Liver (tissue), 8 donors: ENCODE measurements at regions not wholly inside any gene's neighbourhood (a gene's known extent, or its start where the extent isn't known, plus 50 kb on each side); places are given as distances from the start of the nearest gene placed in this dataset.

ENCODE experiments used
- DNase-seq: peaks from one replicate; pipeline ENCODE4 v3.0.0-alpha.2; 2017; ENCODE audit warnings: low spot score
- H3K27ac ChIP-seq, 2 donors: one replicate each; pipeline ENCODE4 v1.7.0; 2013; ENCODE audit warnings: inconsistent platforms in 2 of 2, low read length in 2 of 2, control low read depth in 1 of 2, low read depth in 1 of 2, mild to moderate bottlenecking in 1 of 2
- H3K27me3 ChIP-seq, 4 donors: one replicate each; pipeline versions ENCODE4 v1.6.1 to v1.7.0; 2013; ENCODE audit warnings: low read length in 3 of 4, inconsistent platforms in 1 of 4, mild to moderate bottlenecking in 1 of 4, moderate library complexity in 1 of 4; ENCODE audit not compliant: control insufficient read depth in 4 of 4, insufficient read depth in 4 of 4
- H3K36me3 ChIP-seq, 4 donors: one replicate each; pipeline versions ENCODE4 v1.6.1 to v1.7.0; 2013; ENCODE audit warnings: low read length in 3 of 4, mild to moderate bottlenecking in 3 of 4, low read depth in 1 of 4, moderate library complexity in 1 of 4; ENCODE audit not compliant: control insufficient read depth in 4 of 4, insufficient read depth in 3 of 4
- H3K4me1 ChIP-seq, 4 donors: one replicate each; pipeline versions ENCODE4 v1.6.1 to v1.7.0; 2013; ENCODE audit warnings: low read length in 3 of 4, mild to moderate bottlenecking in 3 of 4, moderate library complexity in 1 of 4; ENCODE audit not compliant: control insufficient read depth in 4 of 4, insufficient read depth in 4 of 4
- H3K4me3 ChIP-seq, 3 donors: one replicate each; pipeline versions ENCODE4 v1.6.1 to v1.7.0; 2013; ENCODE audit warnings: low read length in 3 of 3, control low read depth in 1 of 3, low read depth in 1 of 3, mild to moderate bottlenecking in 1 of 3
- H3K9ac ChIP-seq, 2 donors: one replicate each; pipeline ENCODE4 v1.7.0; 2013; ENCODE audit warnings: low read length in 2 of 2, mild to moderate bottlenecking in 2 of 2, moderate library complexity in 2 of 2, control low read depth in 1 of 2, low read depth in 1 of 2
- H3K9me3 ChIP-seq, 4 donors: one replicate each; pipeline versions ENCODE4 v1.6.1 to v1.7.0; 2013; ENCODE audit warnings: low read length in 3 of 4; ENCODE audit not compliant: control insufficient read depth in 4 of 4
- EGR1 ChIP-seq, 2 donors: IDR thresholded peaks; 2 replicates each; pipeline ENCODE4 v1.6.1; 2016 to 2018; ENCODE audit warnings: antibody characterized with exemption in 2 of 2, low read depth in 2 of 2
- FOXA1 ChIP-seq: IDR thresholded peaks from 2 replicates; pipeline ENCODE4 v1.6.1; 2016; ENCODE audit warnings: antibody characterized with exemption
- FOXA2 ChIP-seq: IDR thresholded peaks from 2 replicates; pipeline ENCODE4 v1.6.1; 2016; ENCODE audit warnings: antibody characterized with exemption
- HNF4A ChIP-seq, 2 donors: conservative IDR thresholded peaks; 2 replicates each; pipeline ENCODE4 v1.6.1; 2016; ENCODE audit warnings: antibody characterized with exemption in 2 of 2, mild to moderate bottlenecking in 2 of 2
- HNF4G ChIP-seq: IDR thresholded peaks from 2 replicates; pipeline ENCODE4 v1.6.1; 2016; ENCODE audit warnings: antibody characterized with exemption
- JUND ChIP-seq, 2 donors: IDR thresholded peaks; 2 replicates each; pipeline ENCODE4 v1.6.1; 2016; ENCODE audit warnings: antibody characterized with exemption in 2 of 2
- NR2F2 ChIP-seq: IDR thresholded peaks from 2 replicates; pipeline ENCODE4 v1.6.1; 2016; ENCODE audit warnings: antibody characterized with exemption
- RAD21 ChIP-seq, 2 donors: IDR thresholded peaks; 2 replicates each; pipeline ENCODE4 v1.6.1; 2016; ENCODE audit warnings: antibody characterized with exemption in 2 of 2, mild to moderate bottlenecking in 2 of 2
- RXRA ChIP-seq, 2 donors: IDR thresholded peaks; 2 replicates each; pipeline ENCODE4 v1.6.1; 2017 to 2018; ENCODE audit warnings: antibody characterized with exemption in 2 of 2, mild to moderate bottlenecking in 1 of 2
- SP1 ChIP-seq: IDR thresholded peaks from 2 replicates; pipeline ENCODE4 v1.6.1; 2018; ENCODE audit warnings: antibody characterized with exemption, mild to moderate bottlenecking
- TAF1 ChIP-seq: conservative IDR thresholded peaks from 2 replicates; pipeline ENCODE4 v1.6.1; 2016; ENCODE audit warnings: antibody characterized with exemption, mild to moderate bottlenecking
- YY1 ChIP-seq: IDR thresholded peaks from 2 replicates; pipeline ENCODE4 v1.6.1; 2016; ENCODE audit warnings: antibody characterized with exemption, mild to moderate bottlenecking
- WGBS: extraction: QIAGEN DNeasy Blood & Tissue Kit; methylation state at CpG from one replicate; pipeline ENCODE4 v1.1.7; 2013; 5-methylcytosine and 5-hydroxymethylcytosine counted together
- TF ChIP-seq, protein P1 (sequence below): IDR thresholded peaks from 2 replicates; pipeline ENCODE4 v1.6.1; 2016; ENCODE audit warnings: antibody characterized with exemption, mild to moderate bottlenecking
- TF ChIP-seq, protein P2 (sequence below): IDR thresholded peaks from 2 replicates; pipeline ENCODE4 v1.6.1; 2016; ENCODE audit warnings: antibody characterized with exemption
- TF ChIP-seq, protein P3 (sequence below): IDR thresholded peaks from 2 replicates; pipeline ENCODE4 v1.6.1; 2016; ENCODE audit warnings: antibody characterized with exemption
- TF ChIP-seq, protein P4 (sequence below): fragments of 150-350 bp; IDR thresholded peaks from 2 replicates; pipeline ENCODE4 v1.5.1; 2017; ENCODE audit warnings: improper control_type of control experiment, low read depth, low read length; ENCODE audit not compliant: missing input control
- TF ChIP-seq, protein P5 (sequence below): IDR thresholded peaks from 2 replicates; pipeline ENCODE4 v1.6.1; 2016; ENCODE audit warnings: antibody characterized with exemption
- donor health status: healthy.
- donor health status: healthy.
- donor health status: healthy.
- donor health status: healthy.
- donor health status: healthy.

DNA sequence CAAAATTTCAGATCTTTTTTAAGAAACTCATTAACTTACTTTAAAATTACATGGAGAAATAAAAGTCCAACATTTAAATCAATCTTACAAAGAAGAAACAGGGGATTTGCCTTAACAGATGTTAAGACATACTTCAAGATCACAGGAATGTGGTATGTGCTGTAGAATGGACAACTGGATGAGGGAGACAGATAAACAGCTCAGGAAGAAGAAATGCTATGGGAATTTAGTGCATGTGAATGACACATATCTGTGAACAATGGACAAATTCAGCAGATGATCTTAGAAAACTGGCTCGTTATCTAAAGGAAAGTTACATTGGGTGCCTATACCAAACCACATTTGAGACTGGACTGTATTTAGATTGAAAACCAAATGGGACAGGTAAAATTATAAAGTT is 246.8 kb upstream of the AGAP1 start:
- H3K4me1 ChIP-seq, result no peaks in the 10 kb centered on the region
- no peak overlapping the region for H3K27ac ChIP-seq
- H3K9me3 ChIP-seq, result no peaks in the 10 kb centered on the region
- no peaks in the 10 kb centered on the region for H3K27me3 ChIP-seq
- TF ChIP-seq NR2F2 (no peak), YY1 (no peak), TAF1 (no peak), EGR1 (IDR thresholded peaks at IDR 0.05; ENCODE audit: low read depth in 2 of 2) (no peak), RXRA (IDR thresholded peaks at IDR 0.05) (no peak), HNF4G (no peak), SP1 (no peak), FOXA2 (no peak), RAD21 (IDR thresholded peaks at IDR 0.05) (no peak), HNF4A (conservative IDR thresholded peaks at IDR 0.05) (no peak)
- TF ChIP-seq, protein P1, sequence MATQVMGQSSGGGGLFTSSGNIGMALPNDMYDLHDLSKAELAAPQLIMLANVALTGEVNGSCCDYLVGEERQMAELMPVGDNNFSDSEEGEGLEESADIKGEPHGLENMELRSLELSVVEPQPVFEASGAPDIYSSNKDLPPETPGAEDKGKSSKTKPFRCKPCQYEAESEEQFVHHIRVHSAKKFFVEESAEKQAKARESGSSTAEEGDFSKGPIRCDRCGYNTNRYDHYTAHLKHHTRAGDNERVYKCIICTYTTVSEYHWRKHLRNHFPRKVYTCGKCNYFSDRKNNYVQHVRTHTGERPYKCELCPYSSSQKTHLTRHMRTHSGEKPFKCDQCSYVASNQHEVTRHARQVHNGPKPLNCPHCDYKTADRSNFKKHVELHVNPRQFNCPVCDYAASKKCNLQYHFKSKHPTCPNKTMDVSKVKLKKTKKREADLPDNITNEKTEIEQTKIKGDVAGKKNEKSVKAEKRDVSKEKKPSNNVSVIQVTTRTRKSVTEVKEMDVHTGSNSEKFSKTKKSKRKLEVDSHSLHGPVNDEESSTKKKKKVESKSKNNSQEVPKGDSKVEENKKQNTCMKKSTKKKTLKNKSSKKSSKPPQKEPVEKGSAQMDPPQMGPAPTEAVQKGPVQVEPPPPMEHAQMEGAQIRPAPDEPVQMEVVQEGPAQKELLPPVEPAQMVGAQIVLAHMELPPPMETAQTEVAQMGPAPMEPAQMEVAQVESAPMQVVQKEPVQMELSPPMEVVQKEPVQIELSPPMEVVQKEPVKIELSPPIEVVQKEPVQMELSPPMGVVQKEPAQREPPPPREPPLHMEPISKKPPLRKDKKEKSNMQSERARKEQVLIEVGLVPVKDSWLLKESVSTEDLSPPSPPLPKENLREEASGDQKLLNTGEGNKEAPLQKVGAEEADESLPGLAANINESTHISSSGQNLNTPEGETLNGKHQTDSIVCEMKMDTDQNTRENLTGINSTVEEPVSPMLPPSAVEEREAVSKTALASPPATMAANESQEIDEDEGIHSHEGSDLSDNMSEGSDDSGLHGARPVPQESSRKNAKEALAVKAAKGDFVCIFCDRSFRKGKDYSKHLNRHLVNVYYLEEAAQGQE, result no peak
- TF ChIP-seq, protein P2, sequence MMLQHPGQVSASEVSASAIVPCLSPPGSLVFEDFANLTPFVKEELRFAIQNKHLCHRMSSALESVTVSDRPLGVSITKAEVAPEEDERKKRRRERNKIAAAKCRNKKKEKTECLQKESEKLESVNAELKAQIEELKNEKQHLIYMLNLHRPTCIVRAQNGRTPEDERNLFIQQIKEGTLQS, result no peak
- TF ChIP-seq, protein P3, sequence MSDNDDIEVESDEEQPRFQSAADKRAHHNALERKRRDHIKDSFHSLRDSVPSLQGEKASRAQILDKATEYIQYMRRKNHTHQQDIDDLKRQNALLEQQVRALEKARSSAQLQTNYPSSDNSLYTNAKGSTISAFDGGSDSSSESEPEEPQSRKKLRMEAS, result no peak
- no peak overlapping the region for H3K4me3 ChIP-seq
- H3K36me3 ChIP-seq, result no peaks in the 10 kb centered on the region
- DNase-seq, result no peak
- H3K9ac ChIP-seq, result no peak overlapping the region
- 92% methylated on average over 1 of the region's 1 CpG for WGBS

DNA sequence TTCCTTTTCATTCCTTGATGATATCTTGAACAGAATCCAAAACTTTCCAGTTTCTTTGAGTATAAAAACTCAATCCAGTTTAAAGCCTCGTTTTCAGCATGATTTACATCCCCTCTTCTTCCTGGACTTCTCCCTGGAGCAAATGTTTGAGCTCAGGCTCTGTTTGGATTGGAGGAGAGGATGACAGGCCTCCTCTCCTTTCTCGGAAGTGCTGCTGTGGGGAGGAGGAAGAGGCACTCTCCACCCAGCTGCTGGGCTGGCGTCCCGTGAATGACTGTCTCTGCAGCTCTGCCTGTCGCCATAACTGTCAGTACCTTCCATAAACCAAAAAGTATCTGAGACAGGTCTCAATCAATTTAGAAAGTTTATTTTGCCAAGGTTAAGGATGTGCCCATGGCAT is 238.2 kb upstream of the AGAP1 start:
- H3K27ac ChIP-seq, result no peak overlapping the region
- WGBS, result 30% methylated on average over 5 of the region's 5 CpGs
- H3K9me3 ChIP-seq, result no peaks in the 10 kb centered on the region
- H3K4me1 ChIP-seq, result no peaks in the 10 kb centered on the region
- TF ChIP-seq HNF4A (conservative IDR thresholded peaks at IDR 0.05) (no peak), FOXA1 (no peak), FOXA2 (no peak), YY1 (no peak), JUND (IDR thresholded peaks at IDR 0.05) (no peak), NR2F2 (no peak), TAF1 (no peak), SP1 (no peak)
- TF ChIP-seq, protein P4, sequence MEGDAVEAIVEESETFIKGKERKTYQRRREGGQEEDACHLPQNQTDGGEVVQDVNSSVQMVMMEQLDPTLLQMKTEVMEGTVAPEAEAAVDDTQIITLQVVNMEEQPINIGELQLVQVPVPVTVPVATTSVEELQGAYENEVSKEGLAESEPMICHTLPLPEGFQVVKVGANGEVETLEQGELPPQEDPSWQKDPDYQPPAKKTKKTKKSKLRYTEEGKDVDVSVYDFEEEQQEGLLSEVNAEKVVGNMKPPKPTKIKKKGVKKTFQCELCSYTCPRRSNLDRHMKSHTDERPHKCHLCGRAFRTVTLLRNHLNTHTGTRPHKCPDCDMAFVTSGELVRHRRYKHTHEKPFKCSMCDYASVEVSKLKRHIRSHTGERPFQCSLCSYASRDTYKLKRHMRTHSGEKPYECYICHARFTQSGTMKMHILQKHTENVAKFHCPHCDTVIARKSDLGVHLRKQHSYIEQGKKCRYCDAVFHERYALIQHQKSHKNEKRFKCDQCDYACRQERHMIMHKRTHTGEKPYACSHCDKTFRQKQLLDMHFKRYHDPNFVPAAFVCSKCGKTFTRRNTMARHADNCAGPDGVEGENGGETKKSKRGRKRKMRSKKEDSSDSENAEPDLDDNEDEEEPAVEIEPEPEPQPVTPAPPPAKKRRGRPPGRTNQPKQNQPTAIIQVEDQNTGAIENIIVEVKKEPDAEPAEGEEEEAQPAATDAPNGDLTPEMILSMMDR, result no peak
- TF ChIP-seq, protein P5, sequence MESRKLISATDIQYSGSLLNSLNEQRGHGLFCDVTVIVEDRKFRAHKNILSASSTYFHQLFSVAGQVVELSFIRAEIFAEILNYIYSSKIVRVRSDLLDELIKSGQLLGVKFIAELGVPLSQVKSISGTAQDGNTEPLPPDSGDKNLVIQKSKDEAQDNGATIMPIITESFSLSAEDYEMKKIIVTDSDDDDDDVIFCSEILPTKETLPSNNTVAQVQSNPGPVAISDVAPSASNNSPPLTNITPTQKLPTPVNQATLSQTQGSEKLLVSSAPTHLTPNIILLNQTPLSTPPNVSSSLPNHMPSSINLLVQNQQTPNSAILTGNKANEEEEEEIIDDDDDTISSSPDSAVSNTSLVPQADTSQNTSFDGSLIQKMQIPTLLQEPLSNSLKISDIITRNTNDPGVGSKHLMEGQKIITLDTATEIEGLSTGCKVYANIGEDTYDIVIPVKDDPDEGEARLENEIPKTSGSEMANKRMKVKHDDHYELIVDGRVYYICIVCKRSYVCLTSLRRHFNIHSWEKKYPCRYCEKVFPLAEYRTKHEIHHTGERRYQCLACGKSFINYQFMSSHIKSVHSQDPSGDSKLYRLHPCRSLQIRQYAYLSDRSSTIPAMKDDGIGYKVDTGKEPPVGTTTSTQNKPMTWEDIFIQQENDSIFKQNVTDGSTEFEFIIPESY, result no peak
- TF ChIP-seq, protein P3, result no peak
- TF ChIP-seq, protein P1, result no peak
- TF ChIP-seq, protein P2, result no peak
- no peak overlapping the region for H3K4me3 ChIP-seq
- no peaks in the 10 kb centered on the region for H3K36me3 ChIP-seq
- DNase-seq, result no peak
- H3K9ac ChIP-seq, result no peak overlapping the region
- H3K27me3 ChIP-seq, result no peaks in the 10 kb centered on the region
